ENCODE measurements at regions not wholly inside any gene's neighbourhood (a gene's known extent, or its start where the extent isn't known, plus 50 kb on each side); places are given as distances from the start of the nearest gene placed in this dataset.

DNA sequence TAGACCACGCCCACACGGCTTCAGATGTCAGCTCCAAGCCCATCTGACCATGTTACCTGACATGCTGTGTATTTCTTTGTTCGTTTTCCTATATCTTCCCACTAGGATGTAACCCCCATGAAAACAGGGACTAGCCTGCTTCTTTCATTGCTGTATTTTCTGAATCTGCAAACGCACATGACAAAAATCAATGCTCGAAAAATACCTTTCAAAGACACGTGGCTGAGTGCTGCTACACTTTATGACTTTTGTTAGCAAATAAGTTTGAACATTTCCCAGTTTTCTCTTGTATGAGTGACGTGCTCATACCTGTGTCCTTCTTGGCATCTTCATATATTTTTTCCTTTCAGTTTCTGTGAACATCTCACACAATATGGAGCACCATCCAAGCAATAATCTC is 181.3 kb upstream of the IRX1 start:
- no peak for DNase-seq (ENCODE audit: extremely low spot score, unreplicated experiment)
- no peak overlapping the region for H3K4me3 Mint-ChIP-seq
- TF ChIP-seq, protein P1, sequence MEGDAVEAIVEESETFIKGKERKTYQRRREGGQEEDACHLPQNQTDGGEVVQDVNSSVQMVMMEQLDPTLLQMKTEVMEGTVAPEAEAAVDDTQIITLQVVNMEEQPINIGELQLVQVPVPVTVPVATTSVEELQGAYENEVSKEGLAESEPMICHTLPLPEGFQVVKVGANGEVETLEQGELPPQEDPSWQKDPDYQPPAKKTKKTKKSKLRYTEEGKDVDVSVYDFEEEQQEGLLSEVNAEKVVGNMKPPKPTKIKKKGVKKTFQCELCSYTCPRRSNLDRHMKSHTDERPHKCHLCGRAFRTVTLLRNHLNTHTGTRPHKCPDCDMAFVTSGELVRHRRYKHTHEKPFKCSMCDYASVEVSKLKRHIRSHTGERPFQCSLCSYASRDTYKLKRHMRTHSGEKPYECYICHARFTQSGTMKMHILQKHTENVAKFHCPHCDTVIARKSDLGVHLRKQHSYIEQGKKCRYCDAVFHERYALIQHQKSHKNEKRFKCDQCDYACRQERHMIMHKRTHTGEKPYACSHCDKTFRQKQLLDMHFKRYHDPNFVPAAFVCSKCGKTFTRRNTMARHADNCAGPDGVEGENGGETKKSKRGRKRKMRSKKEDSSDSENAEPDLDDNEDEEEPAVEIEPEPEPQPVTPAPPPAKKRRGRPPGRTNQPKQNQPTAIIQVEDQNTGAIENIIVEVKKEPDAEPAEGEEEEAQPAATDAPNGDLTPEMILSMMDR (conservative IDR thresholded peaks at IDR 0.05) = no peak
- no peaks in the 10 kb centered on the region for H3K36me3 Mint-ChIP-seq
- H3K27me3 Mint-ChIP-seq = peaks cover 6% of the 10 kb centered on the region
- H3K4me1 Mint-ChIP-seq (ENCODE audit: unreplicated experiment) = no peaks in the 10 kb centered on the region
- H3K27ac Mint-ChIP-seq = no peak overlapping the region
- peaks cover 18% of the 10 kb centered on the region for H3K9me3 Mint-ChIP-seq

DNA sequence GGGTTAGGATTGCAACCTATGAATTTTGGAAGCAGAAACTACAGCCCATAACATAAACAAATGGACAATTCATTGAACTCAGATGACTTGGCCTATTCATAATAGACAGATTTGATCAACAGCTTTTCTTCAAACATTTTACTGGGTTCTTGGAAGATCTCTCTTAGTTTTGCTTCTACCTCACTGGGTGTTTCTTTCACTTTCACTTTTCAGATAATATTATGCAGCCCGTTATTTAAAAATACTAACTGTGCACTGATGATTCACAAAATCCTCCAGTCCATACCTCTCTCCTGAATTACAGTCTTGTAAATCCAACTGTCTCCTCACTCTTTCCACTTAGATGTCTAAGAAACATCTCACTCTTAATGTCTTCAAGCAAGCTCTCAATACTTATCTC is 183.5 kb upstream of the IRX1 start:
- no peaks in the 10 kb centered on the region for H3K4me1 Mint-ChIP-seq (ENCODE audit: unreplicated experiment)
- H3K4me3 Mint-ChIP-seq = no peak overlapping the region
- no peak for DNase-seq (ENCODE audit: extremely low spot score, unreplicated experiment)
- TF ChIP-seq, protein P1 (conservative IDR thresholded peaks at IDR 0.05) = no peak
- no peak overlapping the region for H3K27ac Mint-ChIP-seq
- H3K36me3 Mint-ChIP-seq = no peaks in the 10 kb centered on the region
- H3K27me3 Mint-ChIP-seq = peaks cover 6% of the 10 kb centered on the region
- H3K9me3 Mint-ChIP-seq = peaks cover 18% of the 10 kb centered on the region

- Mint-ChIP-seq H3K9me3 (peaks cover 18% of the 10 kb centered on the region), H3K4me1 (ENCODE audit: unreplicated experiment) (no peaks in the 10 kb centered on the region), H3K27me3 (peaks cover 6% of the 10 kb centered on the region), H3K4me3 (no peak overlapping the region), H3K36me3 (no peaks in the 10 kb centered on the region), H3K27ac (no peak overlapping the region)
- DNase-seq (ENCODE audit: extremely low spot score, unreplicated experiment) = no peak
- TF ChIP-seq, protein P1 (conservative IDR thresholded peaks at IDR 0.05) = no peak
These were observed 184.3 kb upstream of the IRX1 start for GRCh38 chr5:3411363-3411762.

DNA sequence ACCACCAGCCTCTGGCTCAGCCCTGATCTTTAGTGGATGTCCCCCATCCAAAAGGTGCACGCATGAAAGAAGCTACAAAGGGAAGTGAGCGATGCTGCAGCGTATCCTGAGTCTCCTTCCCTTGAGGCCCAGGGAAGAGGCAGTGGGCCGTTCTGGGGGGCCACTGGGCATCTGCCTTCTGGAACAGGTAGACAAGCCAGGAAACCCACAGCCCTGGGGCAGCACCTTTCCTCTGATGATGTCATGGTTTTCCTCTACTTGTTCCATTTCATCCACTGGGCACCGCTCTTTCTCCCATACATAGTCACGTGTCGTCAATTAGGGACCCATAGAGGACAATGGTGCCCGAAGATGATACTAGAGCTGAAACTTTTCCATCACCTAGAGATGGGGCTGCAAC is 194.0 kb upstream of the IRX1 start:
- no peaks in the 10 kb centered on the region for H3K27me3 Mint-ChIP-seq
- DNase-seq (ENCODE audit: extremely low spot score, unreplicated experiment) = no peak
- no peak overlapping the region for H3K27ac Mint-ChIP-seq
- peaks cover 14% of the 10 kb centered on the region for H3K9me3 Mint-ChIP-seq
- no peaks in the 10 kb centered on the region for H3K36me3 Mint-ChIP-seq
- H3K4me3 Mint-ChIP-seq = no peak overlapping the region
- TF ChIP-seq, protein P1 (conservative IDR thresholded peaks at IDR 0.05) = no peak
- no peaks in the 10 kb centered on the region for H3K4me1 Mint-ChIP-seq (ENCODE audit: unreplicated experiment)

DNA sequence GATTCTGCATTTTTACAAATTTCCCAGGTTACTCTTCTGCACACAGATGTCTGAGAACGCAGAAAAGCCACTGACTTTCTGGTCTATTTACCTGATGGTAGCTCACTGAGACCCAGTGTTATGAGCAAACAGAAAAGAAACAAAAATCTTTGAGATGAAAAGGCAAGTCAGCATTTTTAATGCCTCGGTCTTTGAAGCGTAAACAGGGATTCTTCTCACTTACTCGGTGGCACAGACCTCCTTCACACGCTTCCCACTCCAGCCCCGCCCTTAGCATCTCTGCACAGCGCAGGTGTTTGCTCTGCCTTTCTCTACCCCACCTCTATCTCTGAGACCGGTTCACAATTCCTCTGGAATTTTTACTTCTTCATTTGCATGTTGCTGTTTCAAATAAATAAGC is 195.0 kb upstream of the IRX1 start:
- Mint-ChIP-seq H3K27ac (no peak overlapping the region), H3K36me3 (no peaks in the 10 kb centered on the region), H3K4me3 (no peak overlapping the region), H3K27me3 (no peaks in the 10 kb centered on the region), H3K9me3 (peaks cover 10% of the 10 kb centered on the region), H3K4me1 (ENCODE audit: unreplicated experiment) (no peaks in the 10 kb centered on the region)
- no peak for DNase-seq (ENCODE audit: extremely low spot score, unreplicated experiment)
- TF ChIP-seq, protein P1 (conservative IDR thresholded peaks at IDR 0.05) = no peak

All from type B pancreatic cell (in vitro differentiated cells).